Left lobe of liver (tissue), 2 donors: ENCODE measurements at regions not wholly inside any gene's neighbourhood (a gene's known extent, or its start where the extent isn't known, plus 50 kb on each side); places are given as distances from the start of the nearest gene placed in this dataset.

Experiments used
- ATAC-seq: fragments of 200-7000 bp; cut with Tn5 transposase; one replicate; pipeline ENCODE4 v1.9.1; 2020; ENCODE audit warnings: mild to moderate bottlenecking, moderate library complexity
- DNase-seq: peaks from one replicate; pipeline ENCODE4 v3.0.0-alpha.2; 2020; ENCODE audit warnings: low spot score
- donor health status: DM: no; HTN: no; CAD: no; lungs with moderate emphysema.
- donor health status: DM: no; HTN: yes; CAD: no.

- ATAC-seq (no peak), DNase-seq (no peak)
Measured at GRCh38 chr17:53353919-53354351, 468.8 kb upstream of the KIF2B start.

GRCh38 chr17:53344778-53345177, 477.9 kb upstream of the KIF2B start:
- DNase-seq (no peak), ATAC-seq (no peak)

GRCh38 chr17:53336281-53336680, 486.4 kb upstream of the KIF2B start:
- ATAC-seq (no peak), DNase-seq (no peak)

GRCh38 chr17:53335443-53335842, 487.3 kb upstream of the KIF2B start:
- DNase-seq (no peak), ATAC-seq (no peak)

GRCh38 chr17:53330756-53331155, 492.0 kb upstream of the KIF2B start:
- DNase-seq (no peak), ATAC-seq (no peak)

GRCh38 chr17:53321651-53322050, 501.1 kb upstream of the KIF2B start:
- ATAC-seq (no peak), DNase-seq (no peak)

GRCh38 chr17:53319947-53320346, 502.8 kb upstream of the KIF2B start:
- ATAC-seq = no peak
- no peak for DNase-seq

GRCh38 chr17:53316988-53317387, 505.7 kb upstream of the KIF2B start:
- no peak for DNase-seq
- ATAC-seq = no peak

- DNase-seq (no peak), ATAC-seq (no peak)
Measured at GRCh38 chr17:53316073-53316472, 506.7 kb upstream of the KIF2B start.

GRCh38 chr17:53314521-53314920, 508.2 kb upstream of the KIF2B start:
- no peak for ATAC-seq
- no peak for DNase-seq

GRCh38 chr17:53313746-53314145, 509.0 kb upstream of the KIF2B start:
- ATAC-seq (no peak), DNase-seq (no peak)

GRCh38 chr17:53278466-53278865, 544.3 kb upstream of the KIF2B start:
- DNase-seq (no peak), ATAC-seq (no peak)

- ATAC-seq = no peak
- no peak for DNase-seq
Measured at GRCh38 chr17:53273126-53273525, 549.6 kb upstream of the KIF2B start.

- DNase-seq (no peak), ATAC-seq (no peak)
Measured at GRCh38 chr17:53270936-53271335, 551.8 kb upstream of the KIF2B start.

GRCh38 chr17:53264730-53265129, 558.0 kb upstream of the KIF2B start:
- DNase-seq (no peak), ATAC-seq (no peak)

GRCh38 chr17:53253956-53254597, 568.6 kb upstream of the KIF2B start:
- ATAC-seq = no peak
- DNase-seq = no peak

- no peak for DNase-seq
- ATAC-seq = no peak
Measured at GRCh38 chr17:53249036-53249435, 573.7 kb upstream of the KIF2B start.

GRCh38 chr17:53234138-53234537, 588.6 kb upstream of the KIF2B start:
- DNase-seq (no peak), ATAC-seq (no peak)

GRCh38 chr17:53227514-53227913, 595.2 kb upstream of the KIF2B start:
- no peak for DNase-seq
- ATAC-seq = peak; percentile 81

GRCh38 chr17:53227111-53227510, 595.6 kb upstream of the KIF2B start:
- ATAC-seq = no peak
- DNase-seq = no peak

GRCh38 chr17:53219821-53220220, 602.9 kb upstream of the KIF2B start:
- no peak for ATAC-seq
- no peak for DNase-seq

- ATAC-seq (no peak), DNase-seq (no peak)
Measured at GRCh38 chr17:53218723-53219122, 604.0 kb upstream of the KIF2B start.

- DNase-seq = no peak
- ATAC-seq = no peak
Measured at GRCh38 chr17:53217311-53217710, 605.4 kb upstream of the KIF2B start.
